GM12878 (cell line): ENCODE measurements at regions not wholly inside any gene's neighbourhood (a gene's known extent, or its start where the extent isn't known, plus 50 kb on each side); places are given as distances from the start of the nearest gene placed in this dataset.

Experiments used
- CTCF ChIP-seq, 3 experiments: IDR thresholded peaks in 2 of 3; conservative IDR thresholded peaks in 1 of 3; 2 replicates each; pipeline ENCODE4 v1.5.1; 2011; ENCODE audit warnings: low read depth in 3 of 3, low read length in 3 of 3, mild to moderate bottlenecking in 3 of 3, control low read depth in 2 of 3, moderate library complexity in 2 of 3, inconsistent platforms in 1 of 3, mixed read lengths in 1 of 3; ENCODE audit not compliant: control insufficient read depth in 2 of 3, insufficient read depth in 1 of 3; ENCODE audit errors: extremely low read depth in 1 of 3
- EGR1 ChIP-seq, 2 experiments: IDR thresholded peaks; 1 replicate in 1 of 2; 2 replicates in 1 of 2; pipeline ENCODE4 v1.6.1; 2011 to 2012; ENCODE audit warnings: low read depth in 2 of 2, low read length in 2 of 2, borderline replicate concordance in 1 of 2, mild to moderate bottlenecking in 1 of 2, moderate library complexity in 1 of 2
- MTA3 ChIP-seq: IDR thresholded peaks from 2 replicates; pipeline ENCODE4 v1.6.1; 2012; ENCODE audit warnings: low read length, inconsistent platforms, borderline replicate concordance
- RAD51 ChIP-seq: fragments of 450-650 bp; IDR thresholded peaks from 2 replicates; pipeline ENCODE4 v1.6.1; 2016; ENCODE audit warnings: moderate library complexity, mild to moderate bottlenecking, inconsistent platforms
- TF ChIP-seq, protein P1 (sequence below): IDR thresholded peaks from 2 replicates; pipeline ENCODE4 v1.6.1; 2011; ENCODE audit warnings: low read depth, low read length, improper control_type of control experiment, borderline replicate concordance

GRCh38 chr7:89549768-89550167 lies 604.5 kb upstream of the STEAP1 start:
- no peak for TF ChIP-seq MTA3
- no peak for TF ChIP-seq RAD51
- TF ChIP-seq, protein P1, sequence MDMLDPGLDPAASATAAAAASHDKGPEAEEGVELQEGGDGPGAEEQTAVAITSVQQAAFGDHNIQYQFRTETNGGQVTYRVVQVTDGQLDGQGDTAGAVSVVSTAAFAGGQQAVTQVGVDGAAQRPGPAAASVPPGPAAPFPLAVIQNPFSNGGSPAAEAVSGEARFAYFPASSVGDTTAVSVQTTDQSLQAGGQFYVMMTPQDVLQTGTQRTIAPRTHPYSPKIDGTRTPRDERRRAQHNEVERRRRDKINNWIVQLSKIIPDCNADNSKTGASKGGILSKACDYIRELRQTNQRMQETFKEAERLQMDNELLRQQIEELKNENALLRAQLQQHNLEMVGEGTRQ: no peak
- no peak for TF ChIP-seq EGR1 (IDR thresholded peaks at IDR 0.05; ENCODE audit: borderline replicate concordance in 1 of 2, low read depth in 2 of 2, low read length in 2 of 2)
- no peak for TF ChIP-seq CTCF (IDR thresholded peaks at IDR 0.05 in 2 of 3, conservative IDR thresholded peaks at IDR 0.05 in 1 of 3; ENCODE audit: control insufficient read depth in 2 of 3, extremely low read depth in 1 of 3, insufficient read depth in 1 of 3, low read depth in 3 of 3, low read length in 3 of 3)
